GM12874 (cell line): ENCODE measurements at regions not wholly inside any gene's neighbourhood (a gene's known extent, or its start where the extent isn't known, plus 50 kb on each side); places are given as distances from the start of the nearest gene placed in this dataset.

Experiments
- TF ChIP-seq, protein P1 (sequence below): IDR thresholded peaks from 2 replicates; pipeline ENCODE4 v1.5.1; 2011; ENCODE audit warnings: low read depth, mild to moderate bottlenecking, control low read depth, low read length, moderate library complexity; ENCODE audit not compliant: insufficient read depth

DNA sequence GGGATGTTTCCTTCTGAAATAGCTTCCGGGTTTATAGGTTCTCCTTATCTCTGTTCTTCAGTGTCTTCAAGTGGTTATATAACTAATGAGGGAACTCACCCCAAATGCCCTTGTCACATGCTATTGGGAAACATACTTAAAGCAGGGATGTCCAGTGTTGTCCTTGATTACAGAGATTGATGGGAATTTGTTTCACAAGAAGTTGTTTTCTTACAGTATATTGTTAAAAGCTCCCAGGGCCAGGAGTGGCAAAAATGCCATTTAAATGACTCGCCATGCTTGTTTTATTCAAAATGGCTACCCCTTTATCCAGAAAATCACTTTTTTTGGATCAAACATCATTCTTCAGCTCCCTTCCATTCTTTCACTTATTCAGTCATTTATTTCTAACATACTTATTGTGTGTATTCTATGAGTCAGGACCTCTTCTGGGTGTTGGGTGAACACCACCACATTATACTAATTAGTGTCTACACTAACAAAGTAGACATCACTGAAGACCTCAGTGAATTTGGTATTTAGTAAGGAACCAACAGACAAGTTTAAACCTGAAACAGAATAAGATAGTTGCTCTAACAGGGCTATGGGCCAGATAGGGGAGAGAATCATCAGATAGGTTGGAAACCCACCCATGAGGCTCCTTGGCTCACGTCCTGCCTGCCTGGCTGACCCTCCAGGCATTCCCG, 791.1 kb downstream of the MAFB start:
- TF ChIP-seq, protein P1, sequence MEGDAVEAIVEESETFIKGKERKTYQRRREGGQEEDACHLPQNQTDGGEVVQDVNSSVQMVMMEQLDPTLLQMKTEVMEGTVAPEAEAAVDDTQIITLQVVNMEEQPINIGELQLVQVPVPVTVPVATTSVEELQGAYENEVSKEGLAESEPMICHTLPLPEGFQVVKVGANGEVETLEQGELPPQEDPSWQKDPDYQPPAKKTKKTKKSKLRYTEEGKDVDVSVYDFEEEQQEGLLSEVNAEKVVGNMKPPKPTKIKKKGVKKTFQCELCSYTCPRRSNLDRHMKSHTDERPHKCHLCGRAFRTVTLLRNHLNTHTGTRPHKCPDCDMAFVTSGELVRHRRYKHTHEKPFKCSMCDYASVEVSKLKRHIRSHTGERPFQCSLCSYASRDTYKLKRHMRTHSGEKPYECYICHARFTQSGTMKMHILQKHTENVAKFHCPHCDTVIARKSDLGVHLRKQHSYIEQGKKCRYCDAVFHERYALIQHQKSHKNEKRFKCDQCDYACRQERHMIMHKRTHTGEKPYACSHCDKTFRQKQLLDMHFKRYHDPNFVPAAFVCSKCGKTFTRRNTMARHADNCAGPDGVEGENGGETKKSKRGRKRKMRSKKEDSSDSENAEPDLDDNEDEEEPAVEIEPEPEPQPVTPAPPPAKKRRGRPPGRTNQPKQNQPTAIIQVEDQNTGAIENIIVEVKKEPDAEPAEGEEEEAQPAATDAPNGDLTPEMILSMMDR, result no peak

DNA sequence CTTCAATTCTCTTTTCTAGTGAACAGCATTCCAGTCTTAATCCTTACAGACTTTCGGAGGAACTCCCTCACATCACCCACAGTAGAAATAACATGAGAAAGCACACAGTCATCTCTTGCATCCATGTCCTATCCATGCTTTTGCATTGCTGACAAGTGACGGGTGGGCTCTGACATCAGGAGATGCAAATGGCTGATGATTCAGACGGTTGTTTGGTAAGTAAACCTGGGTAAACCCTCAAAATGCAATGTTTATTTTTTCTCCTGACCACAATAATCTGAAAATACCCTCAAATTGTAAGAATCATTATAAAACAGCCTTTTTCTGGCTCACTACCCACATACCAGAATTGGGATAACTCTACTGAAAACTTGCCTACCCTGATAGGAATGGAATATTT, 792.0 kb downstream of the MAFB start:
- TF ChIP-seq, protein P1, result no peak

DNA sequence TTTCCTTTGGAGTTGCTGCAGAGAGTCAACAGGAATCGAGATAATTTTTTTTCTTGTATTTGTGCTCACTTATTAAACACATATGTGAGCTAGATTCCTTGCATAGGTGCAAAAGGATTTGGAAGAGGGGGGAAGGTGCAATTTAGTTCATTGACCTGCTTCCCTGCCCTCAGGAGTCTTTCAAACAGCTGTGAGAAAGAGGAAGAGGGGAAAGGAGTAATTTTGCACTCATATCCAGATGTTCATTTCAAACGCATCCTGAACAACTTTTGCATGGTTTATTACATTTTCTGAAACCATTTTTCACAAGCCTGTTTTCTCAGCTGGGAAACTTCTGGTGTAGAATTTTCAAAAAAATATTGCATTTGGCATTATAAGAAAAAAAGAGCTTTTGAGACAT, 795.0 kb downstream of the MAFB start:
- TF ChIP-seq, protein P1, result no peak

DNA sequence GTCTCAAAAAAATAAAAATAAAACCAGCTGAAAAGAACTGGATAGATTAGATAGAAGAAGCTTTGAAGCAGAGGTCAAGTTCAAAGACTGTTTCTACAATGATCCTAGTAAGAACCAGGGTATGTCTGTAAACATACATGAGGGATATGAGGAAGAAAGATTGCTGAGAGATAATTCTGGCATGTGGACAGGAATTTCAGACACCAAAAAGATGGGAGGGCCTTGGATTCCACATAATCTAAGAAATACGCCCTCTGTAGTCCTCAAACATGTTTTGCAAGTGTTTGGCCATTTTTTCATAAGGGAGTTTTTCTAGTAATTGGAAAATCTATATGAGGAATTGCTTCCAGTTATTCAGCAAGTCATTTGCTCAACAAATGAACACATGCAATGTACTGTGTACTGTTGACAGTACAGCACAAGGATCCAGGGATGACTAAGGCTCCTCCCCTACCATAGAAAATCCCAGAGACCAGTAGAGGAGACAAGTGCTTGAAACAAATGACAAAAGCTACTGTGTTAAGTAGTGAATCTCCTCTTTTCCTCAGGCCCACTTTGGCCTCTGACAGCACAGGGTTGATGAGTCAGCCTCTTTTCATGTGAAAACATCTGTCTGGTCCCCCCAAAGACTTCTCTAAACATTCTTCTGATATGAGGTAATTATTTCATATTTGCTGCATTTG, 795.9 kb downstream of the MAFB start:
- TF ChIP-seq, protein P1, result no peak

DNA sequence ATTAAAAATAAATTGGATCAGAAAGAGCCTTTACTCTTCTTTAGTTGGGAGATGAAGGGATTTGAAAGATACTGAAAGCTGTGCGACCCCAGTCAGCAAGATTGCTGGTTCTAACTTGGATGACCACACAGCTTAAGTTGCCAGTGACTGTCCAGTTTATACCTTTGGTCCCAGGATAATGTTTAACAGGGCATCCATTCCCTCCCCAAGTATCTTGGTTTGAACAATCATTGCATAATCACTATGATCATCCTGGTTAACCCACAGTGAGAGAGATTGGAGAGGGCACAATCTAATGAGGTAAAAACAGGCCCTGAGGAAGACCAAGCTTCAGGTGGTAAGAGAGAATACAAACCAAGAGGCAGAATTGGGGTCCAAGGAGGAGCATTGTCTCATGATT, 798.3 kb downstream of the MAFB start:
- TF ChIP-seq, protein P1, result no peak

DNA sequence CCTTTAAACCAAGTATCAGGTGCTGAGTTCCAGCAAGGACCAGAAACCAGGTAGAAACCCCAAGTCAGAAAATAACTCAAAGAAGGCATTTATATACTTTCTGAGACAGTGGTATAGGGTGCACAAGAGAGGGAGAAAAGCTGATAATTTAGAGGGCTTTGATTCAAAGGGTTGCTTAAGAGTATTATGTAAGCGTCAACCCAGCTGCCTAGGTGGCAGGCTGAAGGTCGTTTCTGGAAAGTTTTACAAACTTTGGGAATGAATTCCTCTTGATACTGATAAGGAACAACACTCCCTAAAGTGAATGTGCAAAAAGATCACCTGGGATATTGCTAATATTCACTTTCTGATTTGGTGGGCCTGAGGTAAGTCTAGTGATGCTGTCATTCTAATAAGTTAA, 800.7 kb downstream of the MAFB start:
- TF ChIP-seq, protein P1, result no peak

DNA sequence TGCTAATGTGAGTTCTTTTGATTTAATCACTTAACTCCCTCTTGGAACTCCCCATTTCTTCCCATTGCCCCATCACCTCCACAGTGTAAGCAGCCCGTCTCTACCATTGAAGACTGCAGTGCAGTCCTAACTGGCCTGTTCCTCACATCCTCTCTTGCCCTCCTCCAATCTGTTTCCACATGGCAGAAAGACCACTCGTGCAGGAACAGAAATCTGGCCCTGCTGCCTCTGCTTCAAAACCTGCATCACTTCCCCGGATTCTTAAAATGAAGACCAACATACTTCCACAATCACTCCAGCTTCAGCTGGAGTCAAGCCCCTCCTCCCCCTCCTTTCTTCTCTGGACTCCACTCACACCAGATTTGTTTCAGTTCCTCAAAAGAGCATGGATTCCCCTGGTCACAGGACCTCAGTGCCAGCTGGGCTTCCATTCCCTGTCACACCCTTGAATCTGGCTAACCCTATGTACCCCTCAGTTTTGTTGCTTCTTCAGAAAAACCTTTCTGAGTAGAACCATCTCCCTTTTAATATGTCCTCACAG, 802.3 kb downstream of the MAFB start:
- TF ChIP-seq, protein P1, result no peak
